SK-N-SH (cell line): ENCODE measurements at regions not wholly inside any gene's neighbourhood (a gene's known extent, or its start where the extent isn't known, plus 50 kb on each side); places are given as distances from the start of the nearest gene placed in this dataset.

ENCODE experiments used
- CTCF ChIA-PET: fragments of 300-600, 350-600 bp; formaldehyde crosslinking; extraction: SDS; loops from one replicate; lab custom pipeline; 2021; lab: Yijun Ruan, JAX
- POLR2A ChIA-PET: fragments of 350-600 bp; sonication (Branson Sonifier 250); formaldehyde crosslinking; extraction: SDS; loops from one replicate; lab custom pipeline; 2020; ENCODE audit warnings: antibody characterized with exemption, inconsistent platforms; lab: Yijun Ruan, JAX
- DNase-seq: peaks from one replicate; pipeline ENCODE4 v3.0.0; 2012
- H2AFZ ChIP-seq: fragments of 200-600 bp; sonication (generic); 2 replicates; pipeline ENCODE4 v1.8.1; 2016; ENCODE audit warnings: antibody characterized with exemption, mild to moderate bottlenecking, low read depth
- H3F3A ChIP-seq: fragments of 200-600 bp; sonication (generic); replicated peaks from 2 replicates; pipeline ENCODE3; 2016; ENCODE audit warnings: antibody characterized with exemption, mild to moderate bottlenecking; ENCODE audit not compliant: insufficient read depth
- H3K27ac ChIP-seq, 2 experiments: fragments of 200-500 bp in 1 of 2; fragments of 200-600 bp in 1 of 2; sonication (Bioruptor generic) in 1 of 2; sonication (generic), shearing (Covaris generic) in 1 of 2; 2 replicates each; pipeline versions ENCODE4 v1.5.1 to v1.6.1; 2014 to 2016; ENCODE audit warnings: low read depth in 2 of 2, inconsistent platforms in 1 of 2, low read length in 1 of 2, mild to moderate bottlenecking in 1 of 2, mixed read lengths in 1 of 2
- H3K27me3 ChIP-seq: fragments of 200-600 bp; sonication (generic), shearing (Covaris generic); 2 replicates; pipeline ENCODE4 v1.6.1; 2016; ENCODE audit warnings: mixed run types; ENCODE audit not compliant: insufficient read depth
- H3K36me3 ChIP-seq, 2 experiments: fragments of 200-500 bp in 1 of 2; fragments of 200-600 bp in 1 of 2; sonication (Bioruptor generic) in 1 of 2; sonication (generic) in 1 of 2; replicated peaks in 1 of 2; 2 replicates each; pipeline versions ENCODE3 to v1.5.1; 2014 to 2016; ENCODE audit warnings: low read length in 1 of 2, mild to moderate bottlenecking in 1 of 2; ENCODE audit not compliant: insufficient read depth in 2 of 2, control insufficient read depth in 1 of 2
- H3K4me1 ChIP-seq, 2 experiments: fragments of 200-500 bp in 1 of 2; fragments of 200-600 bp in 1 of 2; sonication (Bioruptor generic) in 1 of 2; sonication (generic), shearing (Covaris generic) in 1 of 2; 2 replicates each; pipeline versions ENCODE4 v1.5.1 to v1.6.1; 2014 to 2016; ENCODE audit warnings: low read depth in 1 of 2, low read length in 1 of 2, mixed run types in 1 of 2; ENCODE audit not compliant: insufficient read depth in 2 of 2, control insufficient read depth in 1 of 2
- H3K4me2 ChIP-seq: fragments of 200-600 bp; sonication (generic), shearing (Covaris generic); 2 replicates; pipeline ENCODE4 v1.6.1; 2017; ENCODE audit warnings: mixed run types
- H3K4me3 ChIP-seq, 2 experiments: fragments of 200-500 bp in 1 of 2; fragments of 200-600 bp in 1 of 2; sonication (Bioruptor generic) in 1 of 2; sonication (generic), shearing (Covaris generic) in 1 of 2; 2 replicates each; pipeline versions ENCODE4 v1.5.1 to v1.8.1; 2014 to 2016; ENCODE audit warnings: low read depth in 2 of 2, inconsistent platforms in 1 of 2, low read length in 1 of 2, mild to moderate bottlenecking in 1 of 2, mixed read lengths in 1 of 2, moderate library complexity in 1 of 2
- H3K79me2 ChIP-seq: fragments of 200-600 bp; sonication (generic); 2 replicates; pipeline ENCODE4 v1.8.1; 2017; ENCODE audit warnings: mild to moderate bottlenecking; ENCODE audit not compliant: insufficient read depth
- H3K9ac ChIP-seq: fragments of 200-600 bp; sonication (generic); 2 replicates; pipeline ENCODE4 v1.6.1; 2017; ENCODE audit warnings: mixed run types
- H3K9me2 ChIP-seq: fragments of 200-600 bp; sonication (generic); 2 replicates; pipeline ENCODE4 v1.6.1; 2017; ENCODE audit warnings: mixed run types
- H3K9me3 ChIP-seq: fragments of 200-600 bp; sonication (generic); 2 replicates; pipeline ENCODE4 v1.6.1; 2017; ENCODE audit warnings: mixed run types, mild to moderate bottlenecking, moderate library complexity
- H4K20me1 ChIP-seq: fragments of 200-600 bp; sonication (generic); 2 replicates; pipeline ENCODE4 v1.6.1; 2017; ENCODE audit warnings: mild to moderate bottlenecking, mixed run types; ENCODE audit not compliant: insufficient read depth
- CHD2 ChIP-seq: fragments of 150-350 bp; IDR thresholded peaks from 2 replicates; pipeline ENCODE4 v1.6.1; 2018; ENCODE audit warnings: low read length; ENCODE audit not compliant: partially characterized antibody
- CTCF ChIP-seq: fragments of 200-600 bp; sonication (generic); IDR thresholded peaks from 2 replicates; pipeline ENCODE4 v1.6.1; 2017; ENCODE audit warnings: antibody characterized with exemption, mild to moderate bottlenecking, moderate library complexity
- ELF1 ChIP-seq: IDR thresholded peaks from 2 replicates; pipeline ENCODE4 v1.4.0; 2012
- EP300 ChIP-seq, 2 experiments: IDR thresholded peaks; 2 replicates each; pipeline versions ENCODE4 v1.4.0 to v1.6.1; 2012; ENCODE audit warnings: borderline replicate concordance in 1 of 2, low read depth in 1 of 2, low read length in 1 of 2
- FOSL2 ChIP-seq: IDR thresholded peaks from 2 replicates; pipeline ENCODE4 v1.4.0; 2012; ENCODE audit warnings: low read depth, mild to moderate bottlenecking, moderate library complexity, borderline replicate concordance
- JUND ChIP-seq: IDR thresholded peaks from 2 replicates; pipeline ENCODE4 v1.4.0; 2012
- MEF2A ChIP-seq: IDR thresholded peaks from 2 replicates; pipeline ENCODE4 v1.4.0; 2012; ENCODE audit warnings: low read depth, borderline replicate concordance
- NRF1 ChIP-seq: IDR thresholded peaks from 2 replicates; pipeline ENCODE4 v1.6.1; 2012; ENCODE audit warnings: low read depth, mild to moderate bottlenecking, low read length
- SMC3 ChIP-seq: IDR thresholded peaks from 2 replicates; pipeline ENCODE4 v1.6.1; 2012; ENCODE audit warnings: low read depth, low read length, improper control_type of control experiment
- TCF12 ChIP-seq: IDR thresholded peaks from 2 replicates; pipeline ENCODE4 v1.4.0; 2012
- USF1 ChIP-seq: IDR thresholded peaks from 2 replicates; pipeline ENCODE4 v1.4.0; 2012; ENCODE audit warnings: low read depth, borderline replicate concordance
- ZBTB33 ChIP-seq: IDR thresholded peaks from 2 replicates; pipeline ENCODE4 v1.4.0; 2012; ENCODE audit warnings: low read depth, borderline replicate concordance
- WGBS: methylation state at CpG from one replicate; pipeline ENCODE4 v1.1.6; 2017; ENCODE audit warnings: low lambda C conversion rate; 5-methylcytosine and 5-hydroxymethylcytosine counted together

- Histone ChIP-seq H4K20me1 (no peaks in the 10 kb centered on the region), H3F3A (no peaks in the 10 kb centered on the region), H3K9me3 (no peaks in the 10 kb centered on the region), H2AFZ (no peak overlapping the region), H3K79me2 (no peaks in the 10 kb centered on the region), H3K36me3 (no peaks in the 10 kb centered on the region), H3K9ac (no peak overlapping the region), H3K4me1 (peaks cover 0 to 19% of the 10 kb centered on the region in 2 experiments; a peak in 2 of 4 replicates), H3K9me2 (no peaks in the 10 kb centered on the region), H3K27me3 (no peaks in the 10 kb centered on the region), H3K27ac (no peak overlapping the region), H3K4me2 (no peak overlapping the region), H3K4me3 (no peak overlapping the region)
- 42% methylated on average over 8 of the region's 8 CpGs for WGBS
- DNase-seq: no peak
- CTCF ChIA-PET: interaction anchor here (0.7 to 2.9 kb wide), 2 partner anchors 24 to 304 kb away, joined by 3 to 11 read pairs; no protein-coding TSS in a partner anchor
- POLR2A ChIA-PET: no interaction called here
- TF ChIP-seq USF1 (no peak), NRF1 (no peak), TCF12 (no peak), MEF2A (no peak), CTCF (no peak), JUND (no peak), CHD2 (no peak), ZBTB33 (no peak), SMC3 (no peak), EP300 (IDR thresholded peaks at IDR 0.05; ENCODE audit: borderline replicate concordance in 1 of 2, low read depth in 1 of 2, low read length in 1 of 2) (no peak)
Measured at GRCh38 chr1:30404341-30404740, 319.0 kb downstream of the MATN1 start.

GRCh38 chr1:30403726-30404125 lies 319.7 kb downstream of the MATN1 start:
- no peaks in the 10 kb centered on the region for H3K9me2 ChIP-seq
- no peaks in the 10 kb centered on the region for H3F3A ChIP-seq
- CTCF ChIA-PET: interaction anchor here (0.7 to 2.9 kb wide), 2 partner anchors 24 to 304 kb away, joined by 3 to 11 read pairs; no protein-coding TSS in a partner anchor

More at GRCh38 chr1:30403726-30404125, 319.7 kb downstream of the MATN1 start:
- no peaks in the 10 kb centered on the region for H3K36me3 ChIP-seq
- WGBS: 51% methylated on average over 2 of the region's 2 CpGs
- no peak for DNase-seq
- H3K9me3 ChIP-seq: no peaks in the 10 kb centered on the region
- H3K4me2 ChIP-seq: no peak overlapping the region
- TF ChIP-seq FOSL2 (no peak), USF1 (no peak), CTCF (no peak), ELF1 (no peak)
- H3K4me1 ChIP-seq: peaks cover 0 to 19% of the 10 kb centered on the region in 2 experiments; a peak in 2 of 4 replicates
- POLR2A ChIA-PET: no interaction called here
- no peak overlapping the region for H2AFZ ChIP-seq
- no peak overlapping the region for H3K27ac ChIP-seq
- H3K27me3 ChIP-seq: no peaks in the 10 kb centered on the region
- H3K9ac ChIP-seq: no peak overlapping the region
- no peaks in the 10 kb centered on the region for H4K20me1 ChIP-seq
- no peaks in the 10 kb centered on the region for H3K79me2 ChIP-seq
- no peak overlapping the region for H3K4me3 ChIP-seq
